ENCODE measurements at regions not wholly inside any gene's neighbourhood (a gene's known extent, or its start where the extent isn't known, plus 50 kb on each side); places are given as distances from the start of the nearest gene placed in this dataset.

DNA sequence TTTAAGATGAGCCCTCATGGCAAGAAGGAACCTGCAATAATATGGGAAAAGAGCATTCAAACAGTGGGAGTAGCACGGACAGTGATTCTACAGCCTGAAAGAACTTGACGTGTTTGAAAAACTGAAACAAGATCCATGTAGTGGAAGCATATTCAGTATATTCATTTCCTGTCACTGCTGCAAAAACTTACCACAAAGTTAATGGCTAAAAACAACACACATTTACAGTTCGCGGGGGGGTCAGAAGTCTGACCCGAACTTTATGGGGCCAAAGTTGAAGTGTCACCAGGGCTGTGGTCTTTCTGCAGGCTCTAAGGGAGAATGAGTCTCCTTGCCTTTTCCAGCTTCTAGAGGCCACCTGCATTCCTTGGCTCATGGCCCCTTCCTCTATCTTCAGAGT, 52.6 kb upstream of the ARX start:
- Mint-ChIP-seq H3K27me3 (ENCODE audit: low read depth, poor library complexity) (peaks cover 7% of the 10 kb centered on the region), H3K9me3 (peaks cover 8% of the 10 kb centered on the region), H3K27ac (no peak overlapping the region), H3K4me1 (no peaks in the 10 kb centered on the region), H3K36me3 (ENCODE audit: low read depth) (no peaks in the 10 kb centered on the region), H3K4me3 (no peak overlapping the region)
- DNase-seq: no peak
- TF ChIP-seq, protein P1, sequence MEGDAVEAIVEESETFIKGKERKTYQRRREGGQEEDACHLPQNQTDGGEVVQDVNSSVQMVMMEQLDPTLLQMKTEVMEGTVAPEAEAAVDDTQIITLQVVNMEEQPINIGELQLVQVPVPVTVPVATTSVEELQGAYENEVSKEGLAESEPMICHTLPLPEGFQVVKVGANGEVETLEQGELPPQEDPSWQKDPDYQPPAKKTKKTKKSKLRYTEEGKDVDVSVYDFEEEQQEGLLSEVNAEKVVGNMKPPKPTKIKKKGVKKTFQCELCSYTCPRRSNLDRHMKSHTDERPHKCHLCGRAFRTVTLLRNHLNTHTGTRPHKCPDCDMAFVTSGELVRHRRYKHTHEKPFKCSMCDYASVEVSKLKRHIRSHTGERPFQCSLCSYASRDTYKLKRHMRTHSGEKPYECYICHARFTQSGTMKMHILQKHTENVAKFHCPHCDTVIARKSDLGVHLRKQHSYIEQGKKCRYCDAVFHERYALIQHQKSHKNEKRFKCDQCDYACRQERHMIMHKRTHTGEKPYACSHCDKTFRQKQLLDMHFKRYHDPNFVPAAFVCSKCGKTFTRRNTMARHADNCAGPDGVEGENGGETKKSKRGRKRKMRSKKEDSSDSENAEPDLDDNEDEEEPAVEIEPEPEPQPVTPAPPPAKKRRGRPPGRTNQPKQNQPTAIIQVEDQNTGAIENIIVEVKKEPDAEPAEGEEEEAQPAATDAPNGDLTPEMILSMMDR (IDR thresholded peaks at IDR 0.05): no peak

DNA sequence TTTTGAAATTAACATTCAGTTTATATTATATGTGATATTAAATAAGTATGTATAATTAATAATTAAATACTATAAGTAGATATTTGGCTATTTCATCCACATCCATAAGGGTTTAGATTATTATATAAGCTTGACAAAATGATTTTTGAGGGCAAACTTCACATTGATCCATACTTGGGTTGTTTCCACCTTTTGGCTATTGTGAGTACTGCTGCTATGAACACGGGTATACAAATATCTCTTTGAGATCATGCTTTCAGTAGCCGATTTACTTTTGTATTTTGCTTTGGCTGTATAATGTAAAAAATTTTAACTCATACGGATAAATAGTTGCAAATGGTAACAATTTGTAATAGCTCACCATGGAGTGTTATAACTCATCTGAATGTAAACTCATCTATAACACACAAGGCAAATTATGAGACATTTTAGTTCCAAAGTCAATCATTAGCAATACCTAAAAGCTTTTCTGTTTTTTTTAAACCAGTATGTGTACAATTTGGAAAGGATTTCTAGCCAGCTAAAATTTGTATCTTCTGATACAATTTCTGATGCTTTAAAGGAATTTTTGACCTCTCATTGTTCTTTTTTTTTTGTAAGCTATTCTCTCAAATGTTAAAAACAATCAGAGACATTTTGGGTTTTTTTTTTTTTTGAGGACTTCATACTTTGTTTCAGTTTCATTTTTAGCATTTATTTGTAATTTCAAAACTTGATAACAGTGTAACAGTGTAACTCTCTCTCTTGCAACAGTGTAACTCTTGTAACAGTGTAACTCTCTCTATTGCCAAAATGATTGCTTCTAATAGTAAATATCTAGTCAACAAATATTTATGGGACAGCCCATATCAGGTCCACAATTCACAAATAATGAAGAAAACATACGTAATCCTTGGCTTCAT, 51.8 kb upstream of the ARX start:
- no peaks in the 10 kb centered on the region for H3K36me3 Mint-ChIP-seq (ENCODE audit: low read depth)
- no peaks in the 10 kb centered on the region for H3K4me1 Mint-ChIP-seq
- no peak overlapping the region for H3K4me3 Mint-ChIP-seq
- H3K9me3 Mint-ChIP-seq: peaks cover 8% of the 10 kb centered on the region
- no peak for DNase-seq
- TF ChIP-seq, protein P1 (IDR thresholded peaks at IDR 0.05): no peak
- peaks cover 7% of the 10 kb centered on the region for H3K27me3 Mint-ChIP-seq (ENCODE audit: low read depth, poor library complexity)
- no peak overlapping the region for H3K27ac Mint-ChIP-seq

DNA sequence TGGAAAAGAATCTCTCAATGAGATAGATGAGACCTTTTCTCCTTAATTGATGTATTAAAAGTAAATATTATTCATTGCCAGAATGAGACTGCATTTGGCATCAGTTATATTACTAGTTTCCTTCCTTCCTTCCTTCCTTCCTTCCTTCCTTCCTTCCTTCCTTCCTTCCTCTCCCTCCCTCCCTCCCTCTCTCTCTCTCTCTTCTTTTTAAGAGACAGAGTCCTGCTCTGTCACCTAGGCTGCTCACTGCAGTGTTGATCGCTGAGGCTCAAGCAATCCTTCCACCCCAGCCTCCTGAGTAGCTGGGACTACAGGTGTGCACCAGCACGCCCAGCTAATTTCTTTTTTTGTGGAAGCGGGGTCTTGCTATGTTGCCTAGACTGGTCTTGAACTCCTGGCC, 50.4 kb upstream of the ARX start:
- no peaks in the 10 kb centered on the region for H3K4me1 Mint-ChIP-seq
- H3K27me3 Mint-ChIP-seq (ENCODE audit: low read depth, poor library complexity): peaks cover 8% of the 10 kb centered on the region
- H3K27ac Mint-ChIP-seq: no peak overlapping the region
- H3K4me3 Mint-ChIP-seq: no peak overlapping the region
- TF ChIP-seq, protein P1 (IDR thresholded peaks at IDR 0.05): no peak
- DNase-seq: no peak
- peaks cover 8% of the 10 kb centered on the region for H3K9me3 Mint-ChIP-seq
- no peaks in the 10 kb centered on the region for H3K36me3 Mint-ChIP-seq (ENCODE audit: low read depth)
